A673 (cell line): ENCODE measurements at regions not wholly inside any gene's neighbourhood (a gene's known extent, or its start where the extent isn't known, plus 50 kb on each side); places are given as distances from the start of the nearest gene placed in this dataset.

ENCODE experiments used
- BruUV-seq: library from RNA; stranded (reverse); fragments of 400-500 nt; replicated peaks from 2 replicates; lab custom pipeline; 2021; lab: Mats Ljungman, UMichigan
- CTCF ChIA-PET: fragments of 300-600 bp; sonication (Branson Sonifier 250); formaldehyde crosslinking; loops from one replicate; lab custom pipeline; 2022; ENCODE audit warnings: antibody characterized with exemption; lab: Charles Lee
- POLR2A ChIA-PET: fragments of 300-600 bp; sonication (Branson Sonifier 250); formaldehyde crosslinking; loops from one replicate; lab custom pipeline; 2022; ENCODE audit warnings: antibody characterized with exemption; ENCODE audit not compliant: low non-redundant PET; lab: Charles Lee
- DNase-seq: peaks from one replicate; pipeline ENCODE4 v3.0.0-alpha.2; 2015; ENCODE audit warnings: low spot score
- H3K27ac ChIP-seq: fragments of 200-600 bp; sonication (generic); 2 replicates; pipeline ENCODE4 v1.5.1; 2016; ENCODE audit warnings: mixed run types, low read depth, mild to moderate bottlenecking, mixed read lengths, antibody characterized with exemption, low read length; ENCODE audit not compliant: poor library complexity, severe bottlenecking
- H3K27me3 ChIP-seq: fragments of 200-600 bp; sonication (generic); replicated peaks from 2 replicates; pipeline ENCODE4 v1.6.1; 2017; ENCODE audit warnings: mixed run types, low read depth, mild to moderate bottlenecking, mixed read lengths, antibody characterized with exemption, low read length; ENCODE audit not compliant: insufficient read depth, poor library complexity
- H3K36me3 ChIP-seq: fragments of 200-600 bp; sonication (generic); 2 replicates; pipeline ENCODE4 v1.6.1; 2016; ENCODE audit warnings: mixed run types, mild to moderate bottlenecking, mixed read lengths, antibody characterized with exemption, low read length; ENCODE audit not compliant: insufficient read depth, poor library complexity, severe bottlenecking
- H3K4me1 ChIP-seq: fragments of 200-600 bp; sonication (generic); 2 replicates; pipeline ENCODE4 v1.6.1; 2017; ENCODE audit warnings: mixed run types, mild to moderate bottlenecking, mixed read lengths, antibody characterized with exemption, low read length; ENCODE audit not compliant: insufficient read depth, poor library complexity, severe bottlenecking
- H3K4me3 ChIP-seq: fragments of 200-600 bp; sonication (generic); 2 replicates; pipeline ENCODE4 v1.5.1; 2016; ENCODE audit warnings: low read depth, mixed run types, mild to moderate bottlenecking, mixed read lengths, low read length; ENCODE audit not compliant: poor library complexity, severe bottlenecking
- H3K9me3 ChIP-seq: fragments of 200-600 bp; sonication (generic); 2 replicates; pipeline ENCODE4 v1.6.1; 2016; ENCODE audit warnings: mixed run types, low read depth, mild to moderate bottlenecking, mixed read lengths, antibody characterized with exemption, low read length; ENCODE audit not compliant: poor library complexity, severe bottlenecking
- EZH2 ChIP-seq: fragments of 200-600 bp; sonication (generic); IDR thresholded peaks from 2 replicates; pipeline ENCODE4 v1.6.1; 2017; ENCODE audit warnings: borderline replicate concordance, low read depth, mild to moderate bottlenecking, mixed read lengths, antibody characterized with exemption, low read length; ENCODE audit not compliant: poor library complexity, severe bottlenecking
- intact Hi-C: fragments of 100-400 bp; cut with micrococcal nuclease; formaldehyde crosslinking; loops from one replicate; pipeline ENCODE4 v1.10.0; 2022; ENCODE audit not compliant: unreplicated experiment
- TF ChIP-seq, protein P1 (sequence below): fragments of 300-800, 200-600 bp; sonication (generic); conservative IDR thresholded peaks from 2 replicates; pipeline ENCODE4 v1.5.1; 2017; ENCODE audit warnings: low read depth, mild to moderate bottlenecking, antibody characterized with exemption, low read length, moderate library complexity, mixed read lengths

DNA sequence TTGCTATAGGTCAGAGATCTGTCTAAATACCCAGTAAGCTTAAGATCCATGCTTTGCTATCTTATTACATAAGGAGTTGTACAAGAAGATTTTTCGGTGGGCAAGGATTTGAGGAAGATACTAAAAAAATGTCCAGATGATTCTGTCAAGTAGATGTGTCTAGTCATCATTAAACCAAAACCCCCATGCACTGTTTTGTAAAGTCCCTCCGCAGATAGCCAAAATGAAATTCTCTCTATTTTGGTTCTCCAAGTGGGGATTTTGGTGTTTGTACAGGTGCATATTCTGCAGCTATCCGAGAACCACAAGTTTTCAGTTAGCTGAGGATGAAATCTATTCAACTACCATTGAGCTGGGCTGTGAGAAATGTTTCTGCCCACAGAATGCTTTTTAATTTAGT is 994.8 kb downstream of the NLGN4X start:
- no peaks in the 10 kb centered on the region for H3K36me3 ChIP-seq
- POLR2A ChIA-PET, result no interaction called here
- BruUV-seq, result no TSS peak
- CTCF ChIA-PET, result no interaction called here
- DNase-seq, result no peak
- no peak overlapping the region for H3K27ac ChIP-seq
- TF ChIP-seq, protein P1, sequence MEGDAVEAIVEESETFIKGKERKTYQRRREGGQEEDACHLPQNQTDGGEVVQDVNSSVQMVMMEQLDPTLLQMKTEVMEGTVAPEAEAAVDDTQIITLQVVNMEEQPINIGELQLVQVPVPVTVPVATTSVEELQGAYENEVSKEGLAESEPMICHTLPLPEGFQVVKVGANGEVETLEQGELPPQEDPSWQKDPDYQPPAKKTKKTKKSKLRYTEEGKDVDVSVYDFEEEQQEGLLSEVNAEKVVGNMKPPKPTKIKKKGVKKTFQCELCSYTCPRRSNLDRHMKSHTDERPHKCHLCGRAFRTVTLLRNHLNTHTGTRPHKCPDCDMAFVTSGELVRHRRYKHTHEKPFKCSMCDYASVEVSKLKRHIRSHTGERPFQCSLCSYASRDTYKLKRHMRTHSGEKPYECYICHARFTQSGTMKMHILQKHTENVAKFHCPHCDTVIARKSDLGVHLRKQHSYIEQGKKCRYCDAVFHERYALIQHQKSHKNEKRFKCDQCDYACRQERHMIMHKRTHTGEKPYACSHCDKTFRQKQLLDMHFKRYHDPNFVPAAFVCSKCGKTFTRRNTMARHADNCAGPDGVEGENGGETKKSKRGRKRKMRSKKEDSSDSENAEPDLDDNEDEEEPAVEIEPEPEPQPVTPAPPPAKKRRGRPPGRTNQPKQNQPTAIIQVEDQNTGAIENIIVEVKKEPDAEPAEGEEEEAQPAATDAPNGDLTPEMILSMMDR, result no peak
- no peak for TF ChIP-seq EZH2
- intact Hi-C loops, result no loop called here
- no peaks in the 10 kb centered on the region for H3K27me3 ChIP-seq
- H3K9me3 ChIP-seq, result no peaks in the 10 kb centered on the region
- peaks cover 5% of the 10 kb centered on the region for H3K4me1 ChIP-seq
- H3K4me3 ChIP-seq, result no peak overlapping the region

DNA sequence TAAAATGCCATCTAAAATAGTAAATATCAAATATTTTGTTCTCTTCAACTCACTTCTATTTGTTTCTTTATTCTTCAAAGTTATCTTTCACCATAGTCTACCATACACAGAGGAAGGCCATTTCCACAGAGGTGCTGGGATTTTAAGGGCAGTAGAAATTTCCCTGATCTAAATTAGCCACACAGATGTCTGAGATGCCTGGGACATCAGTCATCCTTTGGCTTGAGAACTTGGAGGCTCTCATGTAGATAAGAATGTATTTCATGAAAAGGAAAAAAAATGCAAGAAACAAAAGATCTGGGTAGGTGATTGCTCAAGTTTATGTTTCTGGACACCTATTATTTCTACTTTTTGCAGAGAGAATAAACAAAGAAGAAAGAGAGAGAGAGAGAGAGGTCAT is 1008.2 kb downstream of the NLGN4X start:
- TF ChIP-seq, protein P1, result no peak
- TF ChIP-seq EZH2, result no peak
- CTCF ChIA-PET, result no interaction called here
- Histone ChIP-seq H3K4me1 (no peaks in the 10 kb centered on the region), H3K4me3 (no peak overlapping the region), H3K9me3 (no peaks in the 10 kb centered on the region), H3K27ac (no peak overlapping the region), H3K36me3 (no peaks in the 10 kb centered on the region), H3K27me3 (no peaks in the 10 kb centered on the region)
- intact Hi-C loops, result no loop called here
- DNase-seq, result no peak
- POLR2A ChIA-PET, result no interaction called here
- no TSS peak for BruUV-seq

DNA sequence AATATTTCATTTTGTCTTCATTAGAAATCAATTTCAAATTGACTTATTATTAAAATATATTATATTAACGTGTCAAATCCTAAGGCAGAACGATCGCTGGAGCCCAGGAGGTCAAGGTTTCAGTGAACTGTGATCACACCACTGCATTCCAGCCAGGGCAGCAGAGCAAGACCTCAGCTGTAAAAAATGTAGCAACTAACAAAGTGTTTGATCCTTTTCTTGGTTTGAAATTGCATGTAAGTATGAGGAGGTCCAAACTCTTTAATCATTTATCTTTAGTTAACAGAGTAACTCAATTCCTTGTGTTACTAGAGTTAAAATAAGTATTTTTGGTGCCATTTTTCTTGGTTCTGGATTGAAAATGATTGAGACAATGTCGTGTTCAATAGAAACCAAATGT is 1033.9 kb downstream of the NLGN4X start:
- Histone ChIP-seq H3K36me3 (no peaks in the 10 kb centered on the region), H3K4me3 (no peak overlapping the region), H3K4me1 (no peaks in the 10 kb centered on the region), H3K27me3 (no peaks in the 10 kb centered on the region), H3K27ac (no peak overlapping the region), H3K9me3 (no peaks in the 10 kb centered on the region)
- CTCF ChIA-PET, result no interaction called here
- TF ChIP-seq EZH2, result no peak
- TF ChIP-seq, protein P1, result no peak
- intact Hi-C loops, result no loop called here
- POLR2A ChIA-PET, result no interaction called here
- no peak for DNase-seq
- no TSS peak for BruUV-seq
